Uterus (tissue), 2 donors: ENCODE measurements at regions not wholly inside any gene's neighbourhood (a gene's known extent, or its start where the extent isn't known, plus 50 kb on each side); places are given as distances from the start of the nearest gene placed in this dataset.

Experiments used
- POLR2A ChIP-seq, 2 donors: fragments of 450-650 bp; IDR thresholded peaks; one replicate each; pipeline ENCODE4 v1.6.1; 2016; ENCODE audit warnings: antibody characterized with exemption in 2 of 2, mild to moderate bottlenecking in 1 of 2, moderate library complexity in 1 of 2
- TF ChIP-seq, protein P1 (sequence below), 4 experiments: fragments of 200-600 bp in 2 of 4; fragments of 450-650 bp in 2 of 4; sonication (generic) in 2 of 4; IDR thresholded peaks; one replicate each; pipeline ENCODE4 v1.5.1; 2016 to 2019; ENCODE audit warnings: antibody characterized with exemption in 4 of 4, mild to moderate bottlenecking in 2 of 4, moderate library complexity in 1 of 4

DNA sequence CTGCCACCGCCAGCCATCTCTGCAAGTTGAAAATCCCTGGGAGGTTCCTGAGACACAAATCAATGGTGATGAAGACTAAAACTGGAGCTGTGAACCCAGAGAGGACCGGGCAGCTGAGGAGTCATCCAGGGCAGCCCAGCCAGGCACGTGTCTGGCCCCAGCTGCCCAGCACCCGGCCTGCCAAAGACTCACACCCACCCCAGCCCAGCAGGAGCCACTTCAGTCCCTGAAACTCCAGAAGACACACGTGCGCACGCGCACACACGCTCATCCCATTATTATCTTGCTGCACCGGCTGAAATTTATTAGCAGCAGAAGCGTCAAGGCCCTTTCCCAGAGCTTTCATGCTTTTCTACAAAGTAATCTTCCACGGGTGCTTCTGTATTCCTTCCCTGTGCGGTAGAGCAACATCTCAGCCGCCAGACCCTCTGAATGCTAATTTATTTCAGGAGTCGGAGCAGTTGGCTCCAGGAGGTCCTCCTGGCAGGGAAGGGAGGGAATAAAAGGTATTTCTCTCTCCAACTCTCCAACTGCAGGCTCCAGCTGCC, 59.8 kb upstream of the RBFOX3 start:
- TF ChIP-seq, protein P1, sequence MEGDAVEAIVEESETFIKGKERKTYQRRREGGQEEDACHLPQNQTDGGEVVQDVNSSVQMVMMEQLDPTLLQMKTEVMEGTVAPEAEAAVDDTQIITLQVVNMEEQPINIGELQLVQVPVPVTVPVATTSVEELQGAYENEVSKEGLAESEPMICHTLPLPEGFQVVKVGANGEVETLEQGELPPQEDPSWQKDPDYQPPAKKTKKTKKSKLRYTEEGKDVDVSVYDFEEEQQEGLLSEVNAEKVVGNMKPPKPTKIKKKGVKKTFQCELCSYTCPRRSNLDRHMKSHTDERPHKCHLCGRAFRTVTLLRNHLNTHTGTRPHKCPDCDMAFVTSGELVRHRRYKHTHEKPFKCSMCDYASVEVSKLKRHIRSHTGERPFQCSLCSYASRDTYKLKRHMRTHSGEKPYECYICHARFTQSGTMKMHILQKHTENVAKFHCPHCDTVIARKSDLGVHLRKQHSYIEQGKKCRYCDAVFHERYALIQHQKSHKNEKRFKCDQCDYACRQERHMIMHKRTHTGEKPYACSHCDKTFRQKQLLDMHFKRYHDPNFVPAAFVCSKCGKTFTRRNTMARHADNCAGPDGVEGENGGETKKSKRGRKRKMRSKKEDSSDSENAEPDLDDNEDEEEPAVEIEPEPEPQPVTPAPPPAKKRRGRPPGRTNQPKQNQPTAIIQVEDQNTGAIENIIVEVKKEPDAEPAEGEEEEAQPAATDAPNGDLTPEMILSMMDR (IDR thresholded peaks at IDR 0.05): no peak
- TF ChIP-seq POLR2A (IDR thresholded peaks at IDR 0.05): no peak
